Effector memory CD8-positive, alpha-beta T cell (primary cell): ENCODE measurements at regions not wholly inside any gene's neighbourhood (a gene's known extent, or its start where the extent isn't known, plus 50 kb on each side); places are given as distances from the start of the nearest gene placed in this dataset.
A peak's percentile ranks its signal among the peaks of the same experiment; 100 is the strongest.

Experiments
- ATAC-seq: fragments of 150-1000 bp; cut with Tn5 transposase; replicated peaks from 2 replicates; pipeline ENCODE4 v1.10.0; 2021; ENCODE audit warnings: mild to moderate bottlenecking, moderate library complexity
- DNase-seq, 3 experiments: peaks; one replicate each; pipeline ENCODE4 v3.0.0; 2021
- H3K27ac Mint-ChIP-seq, 2 donors: one replicate each; pipeline ENCODE4 v1.8.0; 2022; ENCODE audit warnings: mild to moderate bottlenecking in 2 of 2, mixed read lengths in 2 of 2, moderate library complexity in 2 of 2
- H3K27me3 Mint-ChIP-seq, 2 donors: one replicate each; pipeline ENCODE4 v1.8.0; 2022; ENCODE audit warnings: mixed read lengths in 2 of 2
- H3K36me3 Mint-ChIP-seq: one replicate; pipeline ENCODE4 v1.8.0; 2022; ENCODE audit warnings: mild to moderate bottlenecking, moderate library complexity, mixed read lengths; ENCODE audit not compliant: insufficient read depth
- H3K4me1 Mint-ChIP-seq, 2 donors: one replicate each; pipeline ENCODE4 v1.8.0; 2022; ENCODE audit warnings: low read depth in 2 of 2, mixed read lengths in 2 of 2
- H3K4me3 Mint-ChIP-seq, 2 donors: one replicate each; pipeline ENCODE4 v1.8.0; 2022; ENCODE audit warnings: mild to moderate bottlenecking in 2 of 2, mixed read lengths in 2 of 2, moderate library complexity in 2 of 2
- H3K9me3 Mint-ChIP-seq, 2 donors: one replicate each; pipeline ENCODE4 v1.8.0; 2022; ENCODE audit warnings: mixed read lengths in 2 of 2

- Mint-ChIP-seq H3K9me3 (no peaks in the 10 kb centered on the region), H3K27ac (no peak overlapping the region), H3K27me3 (peaks cover 0 to 6% of the 10 kb centered on the region in 2 donors), H3K4me3 (no peak overlapping the region), H3K4me1 (no peaks in the 10 kb centered on the region), H3K36me3 (no peaks in the 10 kb centered on the region)
- DNase-seq, result no peak
- no peak for ATAC-seq
Observed at GRCh38 chr12:93177208-93178153, 200.2 kb upstream of the NUDT4 start.

GRCh38 chr12:93178154-93178878 lies 199.4 kb upstream of the NUDT4 start:
- H3K27ac Mint-ChIP-seq, result no peak overlapping the region
- H3K4me3 Mint-ChIP-seq, result no peak overlapping the region
- H3K36me3 Mint-ChIP-seq, result no peaks in the 10 kb centered on the region
- peaks cover 0 to 6% of the 10 kb centered on the region in 2 donors for H3K27me3 Mint-ChIP-seq
- no peaks in the 10 kb centered on the region for H3K4me1 Mint-ChIP-seq
- no peaks in the 10 kb centered on the region for H3K9me3 Mint-ChIP-seq
- ATAC-seq (no peak), DNase-seq (no peak)

GRCh38 chr12:93179792-93180191 lies 197.9 kb upstream of the NUDT4 start:
- no peak for ATAC-seq
- Mint-ChIP-seq H3K36me3 (no peaks in the 10 kb centered on the region), H3K4me1 (peaks cover 0 to 2% of the 10 kb centered on the region in 2 donors), H3K27me3 (peaks cover 0 to 6% of the 10 kb centered on the region in 2 donors), H3K27ac (no peak overlapping the region), H3K9me3 (no peaks in the 10 kb centered on the region), H3K4me3 (no peak overlapping the region)
- no peak for DNase-seq

- Mint-ChIP-seq H3K27me3 (peaks cover 0 to 6% of the 10 kb centered on the region in 2 donors), H3K9me3 (no peaks in the 10 kb centered on the region), H3K27ac (no peak overlapping the region), H3K36me3 (no peaks in the 10 kb centered on the region), H3K4me1 (peaks cover 0 to 2% of the 10 kb centered on the region in 2 donors), H3K4me3 (no peak overlapping the region)
- DNase-seq (no peak), ATAC-seq (no peak)
Observed at GRCh38 chr12:93180566-93180965, 197.2 kb upstream of the NUDT4 start.

GRCh38 chr12:93181409-93181965 lies 196.2 kb upstream of the NUDT4 start:
- no peaks in the 10 kb centered on the region for H3K36me3 Mint-ChIP-seq
- DNase-seq (no peak), ATAC-seq (no peak)
- no peak overlapping the region for H3K4me3 Mint-ChIP-seq
- H3K4me1 Mint-ChIP-seq, result peaks cover 0 to 2% of the 10 kb centered on the region in 2 donors
- no peaks in the 10 kb centered on the region for H3K9me3 Mint-ChIP-seq
- H3K27me3 Mint-ChIP-seq, result peaks cover 0 to 6% of the 10 kb centered on the region in 2 donors
- H3K27ac Mint-ChIP-seq, result no peak overlapping the region

- H3K27ac Mint-ChIP-seq, result no peak overlapping the region
- H3K27me3 Mint-ChIP-seq, result peaks cover 0 to 21% of the 10 kb centered on the region in 2 donors
Observed at GRCh38 chr12:93183940-93184671, 193.6 kb upstream of the NUDT4 start.

GRCh38 chr12:93184672-93185368 lies 192.9 kb upstream of the NUDT4 start:
- H3K4me1 Mint-ChIP-seq, result peaks cover 0 to 2% of the 10 kb centered on the region in 2 donors
- no peak overlapping the region for H3K4me3 Mint-ChIP-seq
- peaks cover 0 to 16% of the 10 kb centered on the region in 2 donors for H3K27me3 Mint-ChIP-seq
- no peaks in the 10 kb centered on the region for H3K36me3 Mint-ChIP-seq
- no peaks in the 10 kb centered on the region for H3K9me3 Mint-ChIP-seq
- DNase-seq, result no peak
- no peak overlapping the region for H3K27ac Mint-ChIP-seq
- ATAC-seq, result no peak

More at GRCh38 chr12:93183940-93184671, 193.6 kb upstream of the NUDT4 start:
- Mint-ChIP-seq H3K9me3 (no peaks in the 10 kb centered on the region), H3K4me1 (peaks cover 0 to 2% of the 10 kb centered on the region in 2 donors), H3K36me3 (no peaks in the 10 kb centered on the region), H3K4me3 (no peak overlapping the region)
- no peak for DNase-seq
- peak; percentile 26 for ATAC-seq

GRCh38 chr12:93185369-93185741 lies 192.4 kb upstream of the NUDT4 start:
- peaks cover 0 to 2% of the 10 kb centered on the region in 2 donors for H3K4me1 Mint-ChIP-seq
- no peaks in the 10 kb centered on the region for H3K36me3 Mint-ChIP-seq
- no peak overlapping the region for H3K27ac Mint-ChIP-seq
- H3K9me3 Mint-ChIP-seq, result no peaks in the 10 kb centered on the region
- no peak overlapping the region for H3K4me3 Mint-ChIP-seq
- H3K27me3 Mint-ChIP-seq, result peaks cover 5 to 15% of the 10 kb centered on the region in 2 donors
- ATAC-seq (no peak), DNase-seq (no peak)

GRCh38 chr12:93186131-93186530 lies 191.6 kb upstream of the NUDT4 start:
- no peak overlapping the region for H3K27ac Mint-ChIP-seq

GRCh38 chr12:93186621-93187020 lies 191.1 kb upstream of the NUDT4 start:
- no peak overlapping the region for H3K4me3 Mint-ChIP-seq
- no peaks in the 10 kb centered on the region for H3K9me3 Mint-ChIP-seq
- ATAC-seq (no peak), DNase-seq (no peak)
- peaks cover 5 to 16% of the 10 kb centered on the region in 2 donors for H3K27me3 Mint-ChIP-seq
- H3K36me3 Mint-ChIP-seq, result no peaks in the 10 kb centered on the region
- peaks cover 0 to 2% of the 10 kb centered on the region in 2 donors for H3K4me1 Mint-ChIP-seq
- H3K27ac Mint-ChIP-seq, result no peak overlapping the region

More at GRCh38 chr12:93186131-93186530, 191.6 kb upstream of the NUDT4 start:
- ATAC-seq (no peak), DNase-seq (no peak)
- Mint-ChIP-seq H3K4me1 (peaks cover 0 to 2% of the 10 kb centered on the region in 2 donors), H3K36me3 (no peaks in the 10 kb centered on the region), H3K9me3 (no peaks in the 10 kb centered on the region), H3K27me3 (peaks cover 5 to 15% of the 10 kb centered on the region in 2 donors), H3K4me3 (no peak overlapping the region)

- no peak for ATAC-seq
- Mint-ChIP-seq H3K4me3 (no peak overlapping the region), H3K27ac (no peak overlapping the region), H3K36me3 (no peaks in the 10 kb centered on the region), H3K27me3 (peaks cover 5 to 37% of the 10 kb centered on the region in 2 donors), H3K9me3 (no peaks in the 10 kb centered on the region), H3K4me1 (no peaks in the 10 kb centered on the region)
- DNase-seq, result no peak
Observed at GRCh38 chr12:93191423-93191822, 186.3 kb upstream of the NUDT4 start.

- ATAC-seq (no peak), DNase-seq (no peak)
Observed at GRCh38 chr12:93191956-93192355, 185.8 kb upstream of the NUDT4 start.

More at GRCh38 chr12:93191956-93192355, 185.8 kb upstream of the NUDT4 start:
- Mint-ChIP-seq H3K4me1 (no peaks in the 10 kb centered on the region), H3K27ac (no peak overlapping the region), H3K27me3 (peaks cover 5 to 43% of the 10 kb centered on the region in 2 donors), H3K36me3 (no peaks in the 10 kb centered on the region), H3K4me3 (no peak overlapping the region), H3K9me3 (no peaks in the 10 kb centered on the region)
